ENCODE measurements at regions not wholly inside any gene's neighbourhood (a gene's known extent, or its start where the extent isn't known, plus 50 kb on each side); places are given as distances from the start of the nearest gene placed in this dataset.

GRCh38 chr3:174651951-174652350, 207.2 kb upstream of the NAALADL2 start:
- Histone ChIP-seq H3K36me3 (no peaks in the 10 kb centered on the region), H3K27ac (no peak overlapping the region), H3K27me3 (no peaks in the 10 kb centered on the region), H3K4me1 (no peaks in the 10 kb centered on the region), H3K4me3 (no peak overlapping the region), H3K9me3 (no peaks in the 10 kb centered on the region)
- TF ChIP-seq POLR2A (IDR thresholded peaks at IDR 0.05) (no peak), CTCF (IDR thresholded peaks at IDR 0.05) (no peak)
- no peak for DNase-seq
- intact Hi-C loops (cut with DNase I; ENCODE audit: low total_unique reads): no loop called here

GRCh38 chr3:174659511-174659910, 199.6 kb upstream of the NAALADL2 start:
- intact Hi-C loops (cut with DNase I; ENCODE audit: low total_unique reads): no loop called here
- TF ChIP-seq POLR2A (IDR thresholded peaks at IDR 0.05) (no peak), CTCF (IDR thresholded peaks at IDR 0.05) (no peak)
- Histone ChIP-seq H3K9me3 (no peaks in the 10 kb centered on the region), H3K36me3 (no peaks in the 10 kb centered on the region), H3K4me1 (no peaks in the 10 kb centered on the region), H3K27me3 (no peaks in the 10 kb centered on the region), H3K4me3 (no peak overlapping the region), H3K27ac (no peak overlapping the region)
- no peak for DNase-seq

GRCh38 chr3:174662653-174663052, 196.5 kb upstream of the NAALADL2 start:
- no peaks in the 10 kb centered on the region for H3K36me3 ChIP-seq
- no peak overlapping the region for H3K27ac ChIP-seq
- no peak for DNase-seq
- H3K4me3 ChIP-seq: no peak overlapping the region
- no peaks in the 10 kb centered on the region for H3K27me3 ChIP-seq
- intact Hi-C loops (cut with DNase I; ENCODE audit: low total_unique reads): no loop called here
- TF ChIP-seq CTCF (IDR thresholded peaks at IDR 0.05) (no peak), POLR2A (IDR thresholded peaks at IDR 0.05) (no peak)
- no peaks in the 10 kb centered on the region for H3K9me3 ChIP-seq
- H3K4me1 ChIP-seq: no peaks in the 10 kb centered on the region

GRCh38 chr3:174667386-174667785, 191.7 kb upstream of the NAALADL2 start:
- no peak for TF ChIP-seq CTCF (IDR thresholded peaks at IDR 0.05)
- no peaks in the 10 kb centered on the region for H3K27me3 ChIP-seq
- H3K9me3 ChIP-seq: no peaks in the 10 kb centered on the region
- no peaks in the 10 kb centered on the region for H3K4me1 ChIP-seq
- H3K27ac ChIP-seq: no peak overlapping the region
- intact Hi-C loops (cut with DNase I; ENCODE audit: low total_unique reads): no loop called here
- H3K36me3 ChIP-seq: no peaks in the 10 kb centered on the region
- no peak overlapping the region for H3K4me3 ChIP-seq
- DNase-seq: no peak

- H3K9me3 ChIP-seq: no peaks in the 10 kb centered on the region
- no peaks in the 10 kb centered on the region for H3K4me1 ChIP-seq
- H3K27me3 ChIP-seq: no peaks in the 10 kb centered on the region
- no peaks in the 10 kb centered on the region for H3K36me3 ChIP-seq
- intact Hi-C loops (cut with DNase I; ENCODE audit: low total_unique reads): no loop called here
- DNase-seq: no peak
- TF ChIP-seq POLR2A (IDR thresholded peaks at IDR 0.05) (no peak), CTCF (IDR thresholded peaks at IDR 0.05) (no peak)
- no peak overlapping the region for H3K4me3 ChIP-seq
- no peak overlapping the region for H3K27ac ChIP-seq
Observed at GRCh38 chr3:174675406-174675805, 183.7 kb upstream of the NAALADL2 start.
